Psoas muscle (tissue), 7 donors: ENCODE measurements at regions not wholly inside any gene's neighbourhood (a gene's known extent, or its start where the extent isn't known, plus 50 kb on each side); places are given as distances from the start of the nearest gene placed in this dataset.
A peak's percentile ranks its signal among the peaks of the same experiment; 100 is the strongest.

Source experiments
- ATAC-seq, 4 donors: fragments of 200-7000 bp; cut with Tn5 transposase; one replicate each; pipeline ENCODE4 v1.9.1; 2020; ENCODE audit warnings: moderate library complexity in 3 of 4, mild to moderate bottlenecking in 2 of 4
- DNase-seq, 2 donors: peaks; one replicate each; pipeline ENCODE4 v3.0.0-alpha.2; 2020
- H3K27ac ChIP-seq: fragments of 200-600 bp; one replicate; pipeline ENCODE4 v1.8.0; 2022
- H3K27me3 ChIP-seq, 3 donors: fragments of 200-600 bp in 1 of 3; one replicate each; pipeline versions ENCODE4 v1.6.1 to v1.8.0; 2013 to 2022; ENCODE audit warnings: low read length in 2 of 3, mild to moderate bottlenecking in 2 of 3, moderate library complexity in 1 of 3; ENCODE audit not compliant: insufficient read depth in 3 of 3
- H3K36me3 ChIP-seq, 2 donors: fragments of 200-600 bp in 1 of 2; one replicate each; pipeline versions ENCODE4 v1.6.1 to v1.8.0; 2013 to 2022; ENCODE audit warnings: low read depth in 1 of 2, mild to moderate bottlenecking in 1 of 2, moderate library complexity in 1 of 2; ENCODE audit not compliant: insufficient read depth in 1 of 2
- H3K4me1 ChIP-seq: fragments of 200-600 bp; one replicate; pipeline ENCODE4 v1.8.0; 2022
- H3K4me3 ChIP-seq: fragments of 200-600 bp; one replicate; pipeline ENCODE4 v1.8.0; 2022; ENCODE audit warnings: mild to moderate bottlenecking
- H3K9me3 ChIP-seq: fragments of 200-600 bp; one replicate; pipeline ENCODE4 v1.8.0; 2022
- WGBS, 3 donors: extraction: QIAGEN DNeasy Blood & Tissue Kit; methylation state at CpG; one replicate each; pipeline versions ENCODE4 v1.1.6 to v1.1.7; 2013; 5-methylcytosine and 5-hydroxymethylcytosine counted together
- intact Hi-C, 2 donors: fragments of 100-400 bp; cut with DNase I; formaldehyde crosslinking; loops; one replicate each; pipeline versions ENCODE4 v1.11.0 to v1.14.2; 2022
- TF ChIP-seq, protein P1 (sequence below): fragments of 200-600 bp; IDR thresholded peaks from one replicate; pipeline ENCODE4 v1.8.0; 2022; ENCODE audit warnings: antibody characterized with exemption
- donor health status: healthy with polysubstance abuse.
- donor health status: DM: no; HTN: no; CAD: no; lungs with moderate emphysema.
- donor health status: Bipolar disorder and iron deficiency.
- donor health status: healthy.
- donor health status: DM: yes; HTN: yes; CAD: no.
- donor health status: DM: no; HTN: no; CAD: no.
- donor health status: DM: yes; HTN: yes; CAD: no.

- intact Hi-C loops = no loop called here
- Histone ChIP-seq H3K4me1 (no peaks in the 10 kb centered on the region), H3K36me3 (no peaks in the 10 kb centered on the region), H3K27ac (no peak overlapping the region), H3K4me3 (no peak overlapping the region), H3K27me3 (no peaks in the 10 kb centered on the region), H3K9me3 (no peaks in the 10 kb centered on the region)
- no peak for ATAC-seq
- 79 to 86% (median 83%) methylated on average over 3 of the region's 3 CpGs for WGBS, 3 donors
- TF ChIP-seq, protein P1, sequence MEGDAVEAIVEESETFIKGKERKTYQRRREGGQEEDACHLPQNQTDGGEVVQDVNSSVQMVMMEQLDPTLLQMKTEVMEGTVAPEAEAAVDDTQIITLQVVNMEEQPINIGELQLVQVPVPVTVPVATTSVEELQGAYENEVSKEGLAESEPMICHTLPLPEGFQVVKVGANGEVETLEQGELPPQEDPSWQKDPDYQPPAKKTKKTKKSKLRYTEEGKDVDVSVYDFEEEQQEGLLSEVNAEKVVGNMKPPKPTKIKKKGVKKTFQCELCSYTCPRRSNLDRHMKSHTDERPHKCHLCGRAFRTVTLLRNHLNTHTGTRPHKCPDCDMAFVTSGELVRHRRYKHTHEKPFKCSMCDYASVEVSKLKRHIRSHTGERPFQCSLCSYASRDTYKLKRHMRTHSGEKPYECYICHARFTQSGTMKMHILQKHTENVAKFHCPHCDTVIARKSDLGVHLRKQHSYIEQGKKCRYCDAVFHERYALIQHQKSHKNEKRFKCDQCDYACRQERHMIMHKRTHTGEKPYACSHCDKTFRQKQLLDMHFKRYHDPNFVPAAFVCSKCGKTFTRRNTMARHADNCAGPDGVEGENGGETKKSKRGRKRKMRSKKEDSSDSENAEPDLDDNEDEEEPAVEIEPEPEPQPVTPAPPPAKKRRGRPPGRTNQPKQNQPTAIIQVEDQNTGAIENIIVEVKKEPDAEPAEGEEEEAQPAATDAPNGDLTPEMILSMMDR = no peak
- no peak for DNase-seq
Measured at GRCh38 chr4:81611221-81611620, 139.5 kb upstream of the RASGEF1B start.

GRCh38 chr4:81609844-81610243 is 138.1 kb upstream of the RASGEF1B start:
- TF ChIP-seq, protein P1 = no peak
- Histone ChIP-seq H3K27ac (no peak overlapping the region), H3K4me3 (no peak overlapping the region), H3K4me1 (no peaks in the 10 kb centered on the region), H3K9me3 (no peaks in the 10 kb centered on the region), H3K27me3 (no peaks in the 10 kb centered on the region), H3K36me3 (no peaks in the 10 kb centered on the region)
- intact Hi-C loops = no loop called here
- no peak for ATAC-seq
- 80 to 87% (median 81%) methylated on average over 2 of the region's 2 CpGs for WGBS, 3 donors
- no peak for DNase-seq

DNA sequence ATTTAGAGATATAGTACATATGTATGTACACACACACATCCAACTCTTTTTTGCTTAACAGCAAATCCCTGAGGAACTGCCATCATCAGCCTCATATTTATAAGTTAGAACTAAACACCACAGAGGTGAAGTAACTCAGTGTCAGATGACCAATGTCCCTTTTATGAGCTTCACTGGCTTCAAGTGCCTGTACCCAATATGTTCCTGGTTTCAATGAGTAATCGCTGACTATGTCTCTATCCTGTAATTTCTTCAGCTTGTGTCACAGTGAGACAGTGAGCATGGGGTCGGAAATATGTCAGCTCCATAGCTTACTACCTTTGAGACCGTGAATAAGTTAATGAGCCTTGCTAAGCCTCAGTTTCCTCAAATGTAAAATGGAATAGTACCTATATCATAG is 136.2 kb upstream of the RASGEF1B start:
- WGBS, 3 donors = 73 to 95% (median 89%) methylated on average over 3 of the region's 3 CpGs
- H3K4me3 ChIP-seq = no peak overlapping the region
- no peaks in the 10 kb centered on the region for H3K36me3 ChIP-seq
- DNase-seq (no peak), ATAC-seq (peak; percentile 79 to 91 (median 83))
- no peaks in the 10 kb centered on the region for H3K27me3 ChIP-seq
- TF ChIP-seq, protein P1 = no peak
- H3K9me3 ChIP-seq = no peaks in the 10 kb centered on the region
- H3K27ac ChIP-seq = no peak overlapping the region
- H3K4me1 ChIP-seq = no peaks in the 10 kb centered on the region
- intact Hi-C loops = no loop called here

DNA sequence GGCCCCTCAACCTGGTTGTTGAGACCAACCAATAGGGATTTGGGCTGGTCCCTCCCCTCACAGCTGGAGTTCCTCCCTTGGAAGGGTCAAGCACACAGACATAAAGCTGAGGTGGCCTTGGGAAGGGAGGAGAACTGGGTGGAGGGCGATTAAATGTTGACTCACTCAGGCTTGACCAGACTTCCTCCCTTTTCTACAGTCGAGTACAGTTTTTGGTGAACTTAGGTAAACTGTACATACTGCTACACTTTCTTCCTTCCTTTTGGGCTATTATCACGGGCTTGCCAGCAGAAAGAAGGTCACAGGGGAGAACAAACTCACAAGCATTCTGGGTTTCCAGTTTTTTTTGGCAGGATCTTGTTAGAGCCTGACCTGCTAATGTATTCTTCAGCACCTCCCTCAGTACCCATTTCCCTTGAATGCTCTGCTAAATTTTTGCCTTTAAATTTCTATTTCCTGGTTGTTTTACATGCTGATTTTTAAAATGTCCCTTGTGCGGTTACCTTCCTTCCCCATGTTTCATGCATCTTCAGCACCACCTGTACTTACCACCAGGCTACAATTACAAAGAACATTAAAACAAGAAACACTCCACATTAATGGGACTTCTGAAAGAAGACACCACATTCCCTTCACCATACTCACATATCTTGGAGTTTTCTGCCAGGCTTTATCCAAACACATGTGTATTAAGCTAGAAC is 135.2 kb upstream of the RASGEF1B start:
- Histone ChIP-seq H3K4me1 (no peaks in the 10 kb centered on the region), H3K36me3 (no peaks in the 10 kb centered on the region), H3K9me3 (no peaks in the 10 kb centered on the region), H3K4me3 (no peak overlapping the region), H3K27me3 (no peaks in the 10 kb centered on the region), H3K27ac (no peak overlapping the region)
- WGBS, 3 donors = 41 to 55% (median 42%) methylated on average over 4 of the region's 4 CpGs
- intact Hi-C loops = no loop called here
- TF ChIP-seq, protein P1 = no peak
- DNase-seq = no peak
- ATAC-seq = peak in 2 of 4 donors; percentile 36 to 43

GRCh38 chr4:81606166-81606565 is 134.5 kb upstream of the RASGEF1B start:
- intact Hi-C loops = no loop called here
- ATAC-seq (no peak), DNase-seq (no peak)
- Histone ChIP-seq H3K9me3 (no peaks in the 10 kb centered on the region), H3K27ac (no peak overlapping the region), H3K27me3 (no peaks in the 10 kb centered on the region), H3K4me1 (no peaks in the 10 kb centered on the region), H3K4me3 (no peak overlapping the region), H3K36me3 (no peaks in the 10 kb centered on the region)
- WGBS, 3 donors = 93 to 99% (median 95%) methylated on average over 2 of the region's 2 CpGs
- TF ChIP-seq, protein P1 = no peak
